Embryonic facial prominence (tissue), 1 donor: ENCODE measurements at regions not wholly inside any gene's neighbourhood (a gene's known extent, or its start where the extent isn't known, plus 50 kb on each side); places are given as distances from the start of the nearest gene placed in this dataset.

Experiments
- DNase-seq: peaks from one replicate; pipeline ENCODE4 v3.0.0-alpha.2; 2016; ENCODE audit errors: extremely low spot score

GRCh38 chr2:128401680-128402079 is 83.0 kb upstream of the HS6ST1 start:
- DNase-seq, result no peak

DNA sequence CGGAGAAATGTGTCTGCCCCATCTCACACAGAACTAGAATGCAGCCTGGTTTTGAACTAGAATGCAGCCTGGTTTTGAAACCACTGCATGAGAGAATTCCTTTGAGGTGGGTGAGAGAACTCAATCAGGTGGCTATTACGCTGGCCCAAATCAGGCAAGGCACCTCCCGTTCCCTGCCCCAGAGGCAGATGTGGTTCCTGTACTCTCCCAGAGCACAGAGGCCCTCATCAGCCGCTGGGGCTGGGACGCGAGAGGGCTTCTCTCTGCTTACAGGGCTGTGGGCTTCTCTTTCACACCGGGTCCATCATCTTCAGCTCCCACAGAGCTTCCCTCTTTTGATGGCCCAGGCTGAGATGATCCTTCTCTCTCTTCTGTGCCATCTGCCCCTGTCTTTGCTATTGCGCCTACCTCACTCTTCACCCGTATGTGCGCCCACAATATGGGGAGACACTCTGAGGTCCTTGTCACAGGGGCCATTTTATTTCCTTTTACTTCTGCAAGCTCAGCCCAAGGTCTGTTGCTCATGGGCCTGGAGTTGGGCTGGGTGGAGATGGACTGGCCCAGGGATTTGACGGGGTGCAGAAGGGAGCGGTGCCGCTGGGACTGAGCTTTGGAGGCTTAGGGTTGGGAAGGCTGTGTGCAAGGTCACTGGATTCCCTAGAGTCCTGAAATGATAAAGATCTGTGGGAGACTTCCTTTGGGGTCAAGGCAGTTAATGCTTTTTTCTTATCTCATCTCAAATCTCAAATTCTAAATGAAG is 84.4 kb upstream of the HS6ST1 start:
- DNase-seq, result no peak

DNA sequence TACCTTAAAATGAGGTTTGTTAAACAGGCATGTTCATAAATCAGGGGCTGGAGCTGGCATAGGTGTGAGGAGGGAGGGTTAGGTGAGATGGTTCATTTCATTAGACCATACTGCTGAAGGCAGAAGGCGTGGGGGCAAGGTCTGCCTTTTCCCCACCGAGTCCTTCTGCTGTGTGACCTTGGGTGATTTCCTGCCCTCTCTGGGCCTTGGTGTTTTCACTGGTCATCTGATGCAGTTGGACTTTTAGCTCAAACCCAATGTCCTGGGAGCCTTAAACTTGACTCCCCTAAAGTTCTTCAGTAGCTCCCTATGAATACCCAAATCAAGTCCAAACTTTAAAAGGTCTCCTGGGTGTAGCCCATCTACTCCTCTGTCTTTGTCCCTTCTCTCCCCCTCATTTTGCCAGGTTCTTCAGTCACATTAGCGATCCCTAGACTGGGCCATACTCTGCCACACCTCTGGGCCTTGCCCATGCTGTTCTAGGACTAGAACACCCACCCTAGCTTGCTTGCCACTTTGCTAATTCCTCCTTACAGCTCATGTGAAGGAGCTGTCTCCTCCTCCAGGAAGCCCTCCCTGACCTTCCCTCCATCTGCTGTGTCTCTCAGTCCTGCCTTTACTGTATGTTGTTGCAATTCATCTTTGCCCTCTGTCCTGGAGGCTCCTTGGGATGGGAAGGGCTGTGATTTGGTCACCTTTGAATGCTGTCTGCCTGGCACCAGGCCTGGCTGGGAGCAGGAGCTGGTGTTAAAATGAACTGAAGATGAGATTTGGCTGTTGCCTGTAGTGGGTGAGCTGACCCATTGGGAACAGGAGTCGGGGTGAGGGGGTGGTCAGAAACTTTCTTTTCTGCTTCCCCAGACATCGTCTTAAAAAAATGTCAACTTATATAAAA is 85.4 kb upstream of the HS6ST1 start:
- DNase-seq, result no peak

DNA sequence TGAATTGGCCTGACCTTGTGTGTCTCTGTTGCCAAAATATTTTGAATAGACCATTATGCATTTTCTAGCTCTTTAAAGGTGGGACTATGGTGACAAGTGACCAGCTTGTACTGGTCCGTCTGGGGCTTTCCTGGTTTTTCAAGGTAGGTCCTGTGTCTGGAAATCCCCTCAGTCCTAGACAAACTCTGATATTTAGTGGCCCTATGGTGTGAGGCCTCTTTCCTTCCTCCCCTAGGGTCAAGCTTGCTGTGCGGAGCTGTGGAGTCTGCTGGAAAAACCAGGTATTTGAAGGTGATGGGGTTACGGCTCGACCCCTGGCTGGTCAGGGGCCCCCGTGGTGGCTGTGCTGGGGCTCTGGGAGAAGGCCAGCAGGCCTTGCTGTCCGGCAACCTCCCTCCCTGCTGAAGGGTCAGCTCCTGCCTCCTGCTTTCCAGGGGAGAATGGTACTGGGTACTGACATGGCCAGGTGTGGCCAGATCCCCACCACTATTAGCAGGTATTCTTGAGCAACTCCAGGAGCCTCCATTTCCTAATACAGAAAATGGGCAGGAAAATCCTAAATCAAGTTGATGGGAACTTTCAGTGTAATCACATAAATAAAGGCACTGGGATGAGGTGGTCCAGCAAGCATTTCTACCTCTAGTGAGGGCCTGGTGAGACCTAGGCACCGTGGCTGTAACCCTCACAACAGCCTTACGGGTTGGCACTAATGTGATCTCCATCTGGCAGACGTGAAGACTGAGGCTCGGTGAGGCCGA is 86.2 kb upstream of the HS6ST1 start:
- DNase-seq, result no peak

DNA sequence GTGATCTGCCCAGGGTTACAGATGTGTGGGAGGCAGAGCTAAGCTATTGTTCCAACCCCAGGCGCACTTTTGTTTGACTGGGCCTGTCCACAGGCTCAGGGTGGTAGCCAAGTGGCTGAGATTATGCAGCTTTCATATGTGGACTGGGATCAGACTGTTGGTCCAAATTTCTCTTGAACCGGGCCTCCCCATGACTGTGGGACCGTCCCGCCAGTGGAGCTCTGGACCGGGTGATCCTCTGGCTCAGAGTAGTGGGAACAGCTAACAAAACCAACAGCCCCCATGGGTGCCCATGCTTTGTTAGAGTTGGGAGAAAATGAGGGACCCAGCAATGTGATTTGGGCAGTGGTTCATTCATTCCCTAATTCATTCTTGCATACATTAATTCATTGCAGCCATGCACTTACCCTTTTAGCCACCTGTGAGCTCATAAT is 86.8 kb upstream of the HS6ST1 start:
- DNase-seq, result no peak

- DNase-seq, result no peak
These were observed 87.4 kb upstream of the HS6ST1 start for GRCh38 chr2:128405981-128406613.

DNA sequence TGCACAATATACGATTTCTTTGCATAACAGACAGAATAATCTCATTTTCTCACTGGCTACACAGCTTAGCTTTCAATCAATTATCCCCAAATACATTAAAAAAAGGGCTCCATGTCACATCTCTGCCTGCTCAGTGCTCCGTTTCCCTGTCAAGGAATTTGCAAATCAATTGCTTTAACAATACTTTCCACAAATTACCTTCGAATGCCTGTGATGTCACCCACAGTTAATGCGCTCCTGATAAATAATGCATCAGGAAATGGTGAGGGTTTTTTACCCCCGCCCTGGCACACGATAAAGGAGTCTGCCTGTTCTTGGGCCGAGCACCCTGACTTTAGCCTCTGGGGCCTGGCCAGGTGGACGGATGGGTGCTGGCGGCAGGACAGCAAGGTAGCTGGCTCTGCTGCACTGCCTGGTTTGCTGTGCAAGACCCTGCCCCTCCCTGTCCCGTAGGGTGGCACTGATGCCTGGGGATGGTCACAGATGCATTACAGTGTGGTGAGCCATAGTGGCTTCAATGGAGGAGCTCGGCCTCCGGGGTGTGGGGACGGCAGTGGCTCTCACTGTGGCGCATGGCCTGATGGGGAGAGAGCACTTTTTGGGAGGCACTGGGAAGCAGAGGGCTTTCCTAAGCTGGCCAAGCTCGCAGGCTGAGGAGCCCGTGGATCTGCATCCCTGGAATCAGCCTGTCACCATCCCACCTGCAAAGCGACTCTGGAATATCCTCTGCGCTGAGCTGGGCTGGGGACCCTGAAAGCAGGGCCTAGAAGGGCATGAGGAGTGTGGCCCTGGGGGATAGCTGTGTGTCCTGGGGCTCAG is 88.3 kb upstream of the HS6ST1 start:
- no peak for DNase-seq

- DNase-seq, result no peak
These were observed 90.0 kb upstream of the HS6ST1 start for GRCh38 chr2:128408349-128409305.

DNA sequence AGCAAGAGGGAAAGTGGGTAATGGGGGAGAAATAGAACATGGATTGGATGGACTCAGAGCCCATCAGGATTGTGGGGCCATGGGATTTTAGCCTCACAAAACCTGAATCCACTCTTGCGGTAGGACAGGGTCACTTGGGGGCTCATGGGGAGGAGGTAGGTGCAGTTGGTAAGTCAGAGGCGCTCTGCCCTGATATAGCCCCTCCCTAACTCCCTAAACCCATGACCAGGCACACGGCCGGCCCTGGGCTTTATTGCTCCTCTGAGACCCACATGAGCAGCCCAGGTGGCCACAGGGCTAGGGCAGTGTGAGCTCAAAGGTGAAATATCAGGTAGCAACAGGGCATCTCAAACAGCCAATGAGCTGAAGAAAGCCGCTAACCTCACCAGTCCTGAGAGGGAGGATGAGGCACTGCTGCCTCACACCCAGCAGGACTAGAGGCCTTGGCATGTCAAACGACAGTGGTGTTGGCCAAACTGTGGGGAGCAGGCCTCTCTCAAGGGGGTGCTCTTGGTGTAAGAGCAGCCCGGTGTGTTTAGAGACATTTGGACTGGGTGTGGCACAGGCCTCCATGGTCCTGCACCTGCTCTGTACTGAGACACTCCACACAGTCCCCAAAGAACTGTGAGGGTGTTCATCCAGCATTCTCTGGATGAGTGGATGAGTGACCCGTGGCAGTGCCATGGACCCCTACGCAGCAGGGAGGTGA is 90.8 kb upstream of the HS6ST1 start:
- no peak for DNase-seq

DNA sequence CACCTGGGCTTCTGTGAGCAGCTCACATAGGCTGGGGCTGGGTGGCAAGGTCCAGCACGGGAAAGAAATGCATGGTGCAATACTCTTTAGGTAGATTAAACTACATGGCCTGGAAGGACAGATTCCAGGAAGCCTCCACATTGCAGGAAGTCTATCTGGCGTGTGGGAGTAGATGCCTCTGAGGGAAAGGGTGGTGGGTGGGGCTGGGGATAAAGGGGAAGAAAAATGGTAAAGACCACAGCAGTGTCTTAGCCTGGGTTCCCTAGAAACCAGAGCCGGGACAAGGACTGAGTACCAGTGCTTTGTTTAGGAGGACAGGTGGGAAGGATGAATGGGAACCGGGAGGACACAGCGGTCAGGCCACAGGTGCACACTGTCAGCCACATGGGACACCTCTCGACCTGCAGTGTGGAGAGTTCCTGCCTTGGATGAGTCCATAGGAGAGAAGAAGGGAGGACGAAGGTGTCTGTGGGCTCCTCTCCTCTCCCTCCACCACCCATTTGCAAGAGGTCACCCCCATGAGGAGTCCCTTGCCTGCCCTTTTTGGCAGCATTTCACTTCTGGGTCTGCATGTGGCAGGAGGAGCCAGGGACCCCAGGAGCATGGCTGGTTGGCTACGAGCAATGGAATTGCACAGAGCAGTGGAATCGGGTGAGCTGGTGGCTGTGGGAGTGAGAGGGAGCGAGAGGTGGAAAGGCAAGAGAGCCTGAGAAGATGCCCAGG is 91.5 kb upstream of the HS6ST1 start:
- no peak for DNase-seq

DNA sequence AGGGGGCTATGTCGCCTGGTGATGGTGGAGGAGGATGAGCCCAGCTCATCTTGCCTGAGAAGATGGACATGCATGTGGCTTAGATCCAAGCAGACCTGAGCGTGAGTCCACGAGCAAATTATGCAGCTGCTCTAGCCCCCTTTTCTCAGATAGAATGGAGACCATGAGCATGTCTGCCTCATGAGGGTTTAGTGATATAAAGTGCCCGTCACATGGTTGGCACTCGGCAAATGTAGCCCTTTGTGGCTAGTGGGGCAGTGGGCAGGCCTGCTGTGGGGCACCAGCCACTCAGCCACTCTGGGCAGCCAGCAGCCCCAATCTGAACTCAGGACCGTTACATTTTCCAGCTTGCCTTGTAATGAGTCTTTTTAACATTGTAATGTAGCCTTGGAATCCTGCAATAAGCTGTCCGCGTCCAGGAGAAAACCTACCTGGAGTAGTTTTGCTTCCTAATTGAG is 92.1 kb upstream of the HS6ST1 start:
- no peak for DNase-seq

DNA sequence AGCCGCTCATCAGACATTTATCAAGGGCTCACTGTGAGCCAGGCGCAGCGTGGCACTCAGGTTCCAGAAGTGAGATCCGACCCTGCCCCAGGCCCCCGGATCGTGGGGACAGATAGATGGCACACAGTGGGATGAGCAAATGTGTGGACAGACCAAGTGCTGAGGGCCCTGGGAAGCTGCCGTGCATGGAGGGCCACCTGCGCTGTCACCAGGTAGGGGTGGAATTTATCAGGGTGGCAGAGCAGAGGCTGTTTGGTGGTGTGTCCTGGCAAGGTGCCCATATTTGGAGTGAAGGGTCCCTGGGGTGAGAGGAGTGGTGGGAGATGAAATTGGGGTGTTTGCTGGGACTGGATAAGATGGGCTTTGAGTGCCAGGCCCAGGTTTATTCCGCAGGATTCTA is 92.8 kb upstream of the HS6ST1 start:
- DNase-seq, result no peak

DNA sequence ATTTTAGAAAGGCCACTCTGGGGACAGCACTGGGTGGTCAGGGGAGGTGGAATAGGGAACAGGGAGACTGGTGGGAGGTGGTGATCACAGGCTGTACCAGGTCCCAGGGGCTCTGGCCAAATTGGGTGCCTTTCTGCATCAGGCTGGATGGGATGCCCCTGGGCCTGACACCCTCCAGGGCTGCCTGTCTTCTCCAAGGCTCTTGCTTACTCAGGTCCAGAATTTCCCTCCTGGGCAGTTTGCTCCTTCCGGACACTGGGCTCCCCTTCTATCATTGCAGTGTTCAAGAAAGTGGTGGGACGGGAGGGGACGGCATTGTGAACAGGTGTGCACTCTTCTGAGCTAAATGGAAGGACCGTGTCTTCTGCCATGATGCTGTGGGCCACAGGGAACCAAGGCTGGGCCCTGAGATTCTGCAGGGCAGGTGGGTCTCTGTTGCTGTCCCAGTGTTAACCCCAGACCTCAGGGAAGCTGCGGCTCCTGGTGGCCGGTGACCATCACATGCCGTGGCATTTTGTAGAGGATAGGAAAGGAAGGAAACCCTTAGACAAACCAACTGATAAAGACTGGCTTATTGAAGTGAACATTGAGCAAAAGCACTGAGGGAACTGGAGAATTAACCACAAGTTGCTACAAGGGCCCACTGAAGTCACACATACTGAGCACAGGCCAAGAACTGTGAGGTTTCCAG is 93.7 kb upstream of the HS6ST1 start:
- no peak for DNase-seq

DNA sequence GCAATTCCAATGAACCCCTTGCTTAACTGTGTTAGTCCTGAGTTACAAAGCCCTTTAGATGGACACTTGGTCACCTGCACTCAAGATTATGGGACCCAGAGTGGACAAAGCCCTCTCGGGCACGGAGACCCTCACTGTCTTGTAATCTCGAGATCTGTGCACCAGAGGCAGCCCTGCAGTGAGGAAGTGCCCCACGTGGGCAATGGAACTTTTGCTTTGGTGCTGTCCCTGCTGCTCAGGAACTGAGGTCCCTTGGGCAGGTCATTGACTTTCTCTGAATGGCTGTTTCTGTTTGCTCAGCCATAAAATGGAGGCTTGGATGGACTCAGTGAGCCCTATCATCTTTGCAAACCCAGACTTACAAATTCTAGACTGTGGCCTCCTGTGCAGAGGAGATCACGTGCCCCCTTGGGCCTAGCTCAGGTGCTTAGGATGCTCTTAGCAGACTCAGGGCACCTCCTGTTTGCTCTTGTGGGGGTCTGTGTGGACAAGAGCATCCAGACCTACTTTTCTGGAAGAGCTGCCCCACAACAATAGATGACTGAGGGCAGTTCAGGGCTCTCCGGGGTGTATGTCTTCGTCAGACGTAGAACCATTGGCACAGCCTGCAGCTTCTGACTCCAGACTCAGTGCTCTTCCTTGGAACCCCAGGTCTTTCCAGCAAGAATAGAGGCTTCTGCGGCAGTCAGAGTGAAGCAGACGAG is 94.5 kb upstream of the HS6ST1 start:
- DNase-seq, result no peak

- DNase-seq, result no peak
These were observed 95.2 kb upstream of the HS6ST1 start for GRCh38 chr2:128413718-128414341.

DNA sequence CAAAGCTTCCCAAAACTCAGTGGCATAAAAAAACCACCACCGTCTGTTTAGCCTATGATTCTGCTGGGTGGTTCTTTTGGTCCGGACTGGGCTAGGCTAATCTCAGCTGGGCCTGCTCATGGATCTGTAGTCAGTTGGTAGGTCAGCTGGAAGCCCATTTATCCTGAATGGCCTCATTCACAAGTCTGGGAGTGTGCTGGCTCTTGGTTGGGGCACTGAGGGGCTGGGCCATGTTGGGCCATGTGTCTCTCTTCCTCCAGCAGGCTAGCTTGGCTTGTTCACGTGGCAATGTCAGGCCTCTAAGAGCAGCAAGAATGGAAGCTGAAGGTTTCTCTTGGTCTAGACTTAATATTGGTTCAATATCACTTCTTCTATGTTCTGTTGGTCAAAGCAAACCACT is 95.7 kb upstream of the HS6ST1 start:
- no peak for DNase-seq
